EH (cell line): ENCODE measurements at regions not wholly inside any gene's neighbourhood (a gene's known extent, or its start where the extent isn't known, plus 50 kb on each side); places are given as distances from the start of the nearest gene placed in this dataset.

ENCODE experiments used
- DNase-seq: peaks from one replicate; pipeline ENCODE4 v3.0.0-alpha.2; 2015; ENCODE audit warnings: low read depth

GRCh38 chr15:99440551-99441443, 125.0 kb upstream of the MEF2A start:
- DNase-seq, result no peak

GRCh38 chr15:99441444-99441800, 124.4 kb upstream of the MEF2A start:
- DNase-seq, result no peak

GRCh38 chr15:99441871-99442251, 123.9 kb upstream of the MEF2A start:
- no peak for DNase-seq

- DNase-seq, result peak; percentile 96
Observed at GRCh38 chr15:99442252-99442897, 123.4 kb upstream of the MEF2A start.

- DNase-seq, result no peak
Observed at GRCh38 chr15:99443056-99443756, 122.6 kb upstream of the MEF2A start.

GRCh38 chr15:99443768-99444446, 121.9 kb upstream of the MEF2A start:
- no peak for DNase-seq

GRCh38 chr15:99445272-99445850, 120.4 kb upstream of the MEF2A start:
- no peak for DNase-seq

- DNase-seq, result no peak
Observed at GRCh38 chr15:99446565-99447496, 119.0 kb upstream of the MEF2A start.

GRCh38 chr15:99447497-99448371, 118.0 kb upstream of the MEF2A start:
- no peak for DNase-seq

GRCh38 chr15:99449514-99449913, 116.3 kb upstream of the MEF2A start:
- peak; percentile 30 for DNase-seq

GRCh38 chr15:99450896-99451358, 114.9 kb upstream of the MEF2A start:
- DNase-seq, result no peak

- no peak for DNase-seq
Observed at GRCh38 chr15:99451484-99451883, 114.3 kb upstream of the MEF2A start.

GRCh38 chr15:99452010-99452409, 113.8 kb upstream of the MEF2A start:
- DNase-seq, result no peak

- DNase-seq, result peak; percentile 80
Observed at GRCh38 chr15:99452728-99453636, 112.8 kb upstream of the MEF2A start.

GRCh38 chr15:99453637-99454030, 112.2 kb upstream of the MEF2A start:
- DNase-seq, result no peak

GRCh38 chr15:99454107-99454809, 111.5 kb upstream of the MEF2A start:
- DNase-seq, result no peak

- peak; percentile 98 for DNase-seq
Observed at GRCh38 chr15:99454941-99455788, 110.6 kb upstream of the MEF2A start.
